Activated CD8-positive, alpha-beta T cell treated with anti-CD3 and anti-CD28 coated beads for 36 hours (primary cell): ENCODE measurements at regions not wholly inside any gene's neighbourhood (a gene's known extent, or its start where the extent isn't known, plus 50 kb on each side); places are given as distances from the start of the nearest gene placed in this dataset.

ENCODE experiments used
- ATAC-seq: fragments of 200-7000 bp; cut with Tn5 transposase; one replicate; pipeline ENCODE4 v1.10.0; 2021; ENCODE audit warnings: mild to moderate bottlenecking, moderate library complexity
- CTCF ChIA-PET: fragments of 350-600 bp; sonication (Branson Sonifier 250); formaldehyde crosslinking; loops from one replicate; lab custom pipeline; 2021; ENCODE audit warnings: antibody characterized with exemption; lab: Charles Lee
- POLR2A ChIA-PET: fragments of 350-600 bp; sonication (Branson Sonifier 250); formaldehyde crosslinking; loops from one replicate; lab custom pipeline; 2021; ENCODE audit warnings: antibody characterized with exemption; lab: Charles Lee
- DNase-seq: peaks from one replicate; pipeline ENCODE4 v3.0.0-alpha.2; 2020
- H3K27ac Mint-ChIP-seq: one replicate; pipeline ENCODE4 v1.8.0; 2021; ENCODE audit warnings: mild to moderate bottlenecking, mixed read lengths
- H3K27me3 Mint-ChIP-seq: one replicate; pipeline ENCODE4 v1.8.0; 2021; ENCODE audit warnings: mixed read lengths
- H3K36me3 Mint-ChIP-seq: one replicate; pipeline ENCODE4 v1.8.0; 2021; ENCODE audit warnings: low read depth, mixed read lengths
- H3K4me1 Mint-ChIP-seq: one replicate; pipeline ENCODE4 v1.8.0; 2021; ENCODE audit warnings: low read depth, mixed read lengths
- H3K4me3 Mint-ChIP-seq: one replicate; pipeline ENCODE4 v1.8.0; 2021; ENCODE audit warnings: mild to moderate bottlenecking, moderate library complexity, mixed read lengths
- H3K9me3 Mint-ChIP-seq: one replicate; pipeline ENCODE4 v1.8.0; 2021; ENCODE audit warnings: mixed read lengths
- CTCF ChIP-seq: fragments of 200-600 bp; IDR thresholded peaks from one replicate; pipeline ENCODE4 v1.8.0; 2022; ENCODE audit warnings: antibody characterized with exemption, mild to moderate bottlenecking
- intact Hi-C: fragments of 100-400 bp; cut with micrococcal nuclease; formaldehyde crosslinking; loops from one replicate; pipeline ENCODE4 v1.10.0; 2022

GRCh38 chr4:159410076-159410777, 307.3 kb downstream of the RAPGEF2 start:
- POLR2A ChIA-PET, result no interaction called here
- intact Hi-C loops, result no loop called here
- TF ChIP-seq CTCF, result no peak
- Mint-ChIP-seq H3K36me3 (no peaks in the 10 kb centered on the region), H3K27me3 (peaks cover 4% of the 10 kb centered on the region), H3K27ac (no peak overlapping the region), H3K4me1 (no peaks in the 10 kb centered on the region), H3K9me3 (no peaks in the 10 kb centered on the region), H3K4me3 (no peak overlapping the region)
- CTCF ChIA-PET, result interaction anchor here (0.9 to 1.0 kb wide), 2 partner anchors 19 to 553 kb away, joined by 3 read pairs; no protein-coding TSS in a partner anchor
- DNase-seq (no peak), ATAC-seq (no peak)

GRCh38 chr4:159410891-159411290, 308.0 kb downstream of the RAPGEF2 start:
- Mint-ChIP-seq H3K9me3 (no peaks in the 10 kb centered on the region), H3K27me3 (peaks cover 4% of the 10 kb centered on the region), H3K4me3 (no peak overlapping the region), H3K4me1 (no peaks in the 10 kb centered on the region), H3K36me3 (no peaks in the 10 kb centered on the region), H3K27ac (no peak overlapping the region)
- POLR2A ChIA-PET, result no interaction called here
- no peak for TF ChIP-seq CTCF
- ATAC-seq (no peak), DNase-seq (no peak)
- CTCF ChIA-PET, result interaction anchor here (1.0 kb wide), 1 partner anchor 19 kb away, joined by 3 read pairs; no protein-coding TSS in a partner anchor
- intact Hi-C loops, result no loop called here

GRCh38 chr4:159413306-159413943, 310.5 kb downstream of the RAPGEF2 start:
- no peak for ATAC-seq
- POLR2A ChIA-PET, result no interaction called here
- Mint-ChIP-seq H3K36me3 (no peaks in the 10 kb centered on the region), H3K4me3 (no peak overlapping the region), H3K4me1 (no peaks in the 10 kb centered on the region), H3K27ac (no peak overlapping the region), H3K9me3 (no peaks in the 10 kb centered on the region), H3K27me3 (peaks cover 5% of the 10 kb centered on the region)
- TF ChIP-seq CTCF, result no peak
- intact Hi-C loops, result no loop called here
- DNase-seq, result no peak
- CTCF ChIA-PET, result no interaction called here

- POLR2A ChIA-PET, result no interaction called here
- no peak for ATAC-seq
- Mint-ChIP-seq H3K9me3 (no peaks in the 10 kb centered on the region), H3K27ac (no peak overlapping the region), H3K4me3 (no peak overlapping the region), H3K27me3 (peaks cover 5% of the 10 kb centered on the region), H3K36me3 (no peaks in the 10 kb centered on the region), H3K4me1 (no peaks in the 10 kb centered on the region)
- no peak for DNase-seq
- no peak for TF ChIP-seq CTCF
- CTCF ChIA-PET, result no interaction called here
- intact Hi-C loops, result no loop called here
Observed at GRCh38 chr4:159414305-159414704, 311.4 kb downstream of the RAPGEF2 start.

- peaks cover 5% of the 10 kb centered on the region for H3K27me3 Mint-ChIP-seq
- TF ChIP-seq CTCF, result no peak
- no peaks in the 10 kb centered on the region for H3K9me3 Mint-ChIP-seq
- ChIA-PET POLR2A (no interaction called here), CTCF (no interaction called here)
- DNase-seq (no peak), ATAC-seq (no peak)
- H3K36me3 Mint-ChIP-seq, result no peaks in the 10 kb centered on the region
- H3K4me3 Mint-ChIP-seq, result no peak overlapping the region
- H3K27ac Mint-ChIP-seq, result no peak overlapping the region
- intact Hi-C loops, result no loop called here
- no peaks in the 10 kb centered on the region for H3K4me1 Mint-ChIP-seq
Observed at GRCh38 chr4:159416073-159416472, 313.2 kb downstream of the RAPGEF2 start.
